GM10266 (cell line): ENCODE measurements at regions not wholly inside any gene's neighbourhood (a gene's known extent, or its start where the extent isn't known, plus 50 kb on each side); places are given as distances from the start of the nearest gene placed in this dataset.

ENCODE experiments used
- DNase-seq: peaks from one replicate; pipeline ENCODE4 v3.0.0; 2012; ENCODE audit errors: extremely low spot score
- CTCF ChIP-seq: IDR thresholded peaks from 2 replicates; pipeline ENCODE4 v1.5.1; 2012; ENCODE audit warnings: mild to moderate bottlenecking, low read depth; ENCODE audit not compliant: control insufficient read depth, insufficient read depth; ENCODE audit errors: missing control alignments

GRCh38 chr18:77995593-77995992 lies 745.9 kb downstream of the GALR1 start:
- no peak for TF ChIP-seq CTCF
- no peak for DNase-seq

GRCh38 chr18:77996737-77997136 lies 747.1 kb downstream of the GALR1 start:
- TF ChIP-seq CTCF: no peak
- DNase-seq: no peak

GRCh38 chr18:78001811-78002210 lies 752.2 kb downstream of the GALR1 start:
- DNase-seq: no peak
- TF ChIP-seq CTCF: no peak

DNA sequence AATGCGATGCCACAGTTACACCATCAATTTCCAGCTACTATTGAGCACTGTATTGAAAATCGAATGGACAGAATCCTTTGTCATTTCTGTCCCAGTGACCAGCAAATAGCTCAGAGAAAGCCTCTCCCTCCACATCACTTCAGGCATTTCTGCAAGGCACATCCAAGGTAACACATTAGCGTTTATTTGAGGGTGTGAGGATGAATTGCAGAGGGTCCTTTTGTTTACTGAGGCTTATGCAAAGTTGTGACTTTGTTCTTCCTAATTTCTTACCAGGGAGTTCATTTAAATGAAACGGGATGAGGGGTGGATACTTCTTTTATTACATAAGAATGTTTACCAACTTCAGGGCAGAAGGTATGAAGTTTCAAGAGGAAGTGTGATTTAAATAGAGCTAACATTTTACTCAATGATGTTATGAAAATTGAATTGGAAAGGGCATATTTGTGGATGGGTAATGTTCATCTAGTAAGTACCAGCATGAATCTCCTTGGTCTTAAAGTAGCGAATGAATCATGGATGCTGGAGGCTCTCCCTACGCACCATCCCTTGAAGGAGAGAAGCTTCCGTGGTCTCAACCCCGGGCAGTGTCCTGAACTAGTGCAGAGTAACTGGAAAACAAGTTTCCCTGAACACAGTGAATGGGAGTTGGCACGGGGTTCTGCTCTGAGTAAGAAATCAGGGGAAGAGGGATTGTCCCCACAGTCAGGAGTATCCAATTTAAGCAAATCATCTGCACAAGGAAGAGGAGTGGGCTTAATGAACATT lies 756.5 kb downstream of the GALR1 start:
- TF ChIP-seq CTCF: no peak
- no peak for DNase-seq

GRCh38 chr18:78006774-78007260 lies 757.2 kb downstream of the GALR1 start:
- no peak for TF ChIP-seq CTCF

GRCh38 chr18:78010363-78010762 lies 760.7 kb downstream of the GALR1 start:
- no peak for DNase-seq
- TF ChIP-seq CTCF: no peak

More at GRCh38 chr18:78006774-78007260, 757.2 kb downstream of the GALR1 start:
- DNase-seq: no peak

DNA sequence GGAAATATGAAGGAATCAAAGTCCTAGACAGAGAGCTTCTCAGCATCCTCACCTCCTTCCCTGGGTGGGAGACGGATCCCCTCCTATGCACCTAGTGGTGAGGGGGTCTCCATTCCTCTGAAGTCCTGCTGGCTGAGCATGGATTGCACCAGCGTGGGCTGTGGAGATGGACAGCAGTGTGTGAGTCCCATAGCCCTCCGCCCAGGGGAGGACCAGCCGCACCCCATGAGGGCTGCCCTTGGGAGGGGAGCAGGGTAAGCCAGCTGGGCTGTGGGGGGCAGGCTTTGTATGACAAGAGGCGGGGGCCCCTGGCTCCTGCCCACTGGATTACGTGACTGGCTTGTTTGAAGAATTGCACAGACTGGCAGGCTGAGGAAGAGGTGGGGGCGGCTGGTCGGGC lies 768.2 kb downstream of the GALR1 start:
- no peak for TF ChIP-seq CTCF
- DNase-seq: no peak
